ENCODE measurements at regions not wholly inside any gene's neighbourhood (a gene's known extent, or its start where the extent isn't known, plus 50 kb on each side); places are given as distances from the start of the nearest gene placed in this dataset.

GRCh38 chr20:41888434-41888833 lies 270.3 kb upstream of the CHD6 start:
- no peak for DNase-seq (ENCODE audit: low spot score in 2 of 2)
- no peak overlapping the region for H3K27ac Mint-ChIP-seq

GRCh38 chr20:41887500-41887899 lies 269.3 kb upstream of the CHD6 start:
- Mint-ChIP-seq H3K27me3 (peaks cover 3% of the 10 kb centered on the region), H3K27ac (no peak overlapping the region), H3K4me1 (no peaks in the 10 kb centered on the region), H3K9me3 (no peaks in the 10 kb centered on the region), H3K36me3 (no peaks in the 10 kb centered on the region), H3K4me3 (no peak overlapping the region)
- DNase-seq (ENCODE audit: low spot score in 2 of 2) (no peak), ATAC-seq (ENCODE audit: low read depth) (no peak)

More at GRCh38 chr20:41888434-41888833, 270.3 kb upstream of the CHD6 start:
- no peak for ATAC-seq (ENCODE audit: low read depth)
- Mint-ChIP-seq H3K9me3 (no peaks in the 10 kb centered on the region), H3K27me3 (peaks cover 2% of the 10 kb centered on the region), H3K4me3 (no peak overlapping the region), H3K36me3 (no peaks in the 10 kb centered on the region), H3K4me1 (no peaks in the 10 kb centered on the region)

- DNase-seq (ENCODE audit: low spot score in 2 of 2) (no peak), ATAC-seq (ENCODE audit: low read depth) (no peak)
- H3K27ac Mint-ChIP-seq, result no peak overlapping the region
- no peaks in the 10 kb centered on the region for H3K4me1 Mint-ChIP-seq
- H3K27me3 Mint-ChIP-seq, result peaks cover 3% of the 10 kb centered on the region
- no peaks in the 10 kb centered on the region for H3K9me3 Mint-ChIP-seq
- no peak overlapping the region for H3K4me3 Mint-ChIP-seq
- no peaks in the 10 kb centered on the region for H3K36me3 Mint-ChIP-seq
Observed at GRCh38 chr20:41881466-41882046, 263.4 kb upstream of the CHD6 start.

GRCh38 chr20:41879123-41879522 lies 260.9 kb upstream of the CHD6 start:
- H3K27ac Mint-ChIP-seq, result no peak overlapping the region
- H3K4me3 Mint-ChIP-seq, result no peak overlapping the region
- H3K36me3 Mint-ChIP-seq, result no peaks in the 10 kb centered on the region
- no peak for ATAC-seq (ENCODE audit: low read depth)
- DNase-seq (ENCODE audit: low spot score in 2 of 2), result no peak
- H3K27me3 Mint-ChIP-seq, result peaks cover 1% of the 10 kb centered on the region
- peaks cover 1% of the 10 kb centered on the region for H3K9me3 Mint-ChIP-seq
- H3K4me1 Mint-ChIP-seq, result no peaks in the 10 kb centered on the region

- H3K9me3 Mint-ChIP-seq, result peaks cover 1% of the 10 kb centered on the region
- H3K36me3 Mint-ChIP-seq, result no peaks in the 10 kb centered on the region
Observed at GRCh38 chr20:41877911-41878310, 259.7 kb upstream of the CHD6 start.

GRCh38 chr20:41874658-41875057 lies 256.5 kb upstream of the CHD6 start:
- Mint-ChIP-seq H3K27me3 (no peaks in the 10 kb centered on the region), H3K4me1 (no peaks in the 10 kb centered on the region), H3K36me3 (no peaks in the 10 kb centered on the region), H3K9me3 (peaks cover 3% of the 10 kb centered on the region), H3K27ac (no peak overlapping the region), H3K4me3 (no peak overlapping the region)
- no peak for DNase-seq (ENCODE audit: low spot score in 2 of 2)
- ATAC-seq (ENCODE audit: low read depth), result no peak

More at GRCh38 chr20:41877911-41878310, 259.7 kb upstream of the CHD6 start:
- no peaks in the 10 kb centered on the region for H3K4me1 Mint-ChIP-seq
- ATAC-seq (ENCODE audit: low read depth), result no peak
- no peak overlapping the region for H3K4me3 Mint-ChIP-seq
- DNase-seq (ENCODE audit: low spot score in 2 of 2), result no peak
- H3K27me3 Mint-ChIP-seq, result peaks cover under 1% of the 10 kb centered on the region
- H3K27ac Mint-ChIP-seq, result no peak overlapping the region

GRCh38 chr20:41872930-41873329 lies 254.8 kb upstream of the CHD6 start:
- no peaks in the 10 kb centered on the region for H3K4me1 Mint-ChIP-seq
- H3K27me3 Mint-ChIP-seq, result no peaks in the 10 kb centered on the region
- no peak overlapping the region for H3K4me3 Mint-ChIP-seq
- no peaks in the 10 kb centered on the region for H3K36me3 Mint-ChIP-seq
- DNase-seq (ENCODE audit: low spot score in 2 of 2) (no peak), ATAC-seq (ENCODE audit: low read depth) (no peak)
- peaks cover 9% of the 10 kb centered on the region for H3K9me3 Mint-ChIP-seq
- H3K27ac Mint-ChIP-seq, result no peak overlapping the region

- H3K4me1 Mint-ChIP-seq, result no peaks in the 10 kb centered on the region
- no peak for DNase-seq (ENCODE audit: low spot score in 2 of 2)
Observed at GRCh38 chr20:41870869-41871462, 252.8 kb upstream of the CHD6 start.

GRCh38 chr20:41869261-41869660 lies 251.1 kb upstream of the CHD6 start:
- no peak overlapping the region for H3K4me3 Mint-ChIP-seq
- peaks cover 13% of the 10 kb centered on the region for H3K9me3 Mint-ChIP-seq
- no peak overlapping the region for H3K27ac Mint-ChIP-seq
- H3K27me3 Mint-ChIP-seq, result no peaks in the 10 kb centered on the region
- H3K4me1 Mint-ChIP-seq, result no peaks in the 10 kb centered on the region
- ATAC-seq (ENCODE audit: low read depth), result no peak
- no peaks in the 10 kb centered on the region for H3K36me3 Mint-ChIP-seq
- no peak for DNase-seq (ENCODE audit: low spot score in 2 of 2)

More at GRCh38 chr20:41870869-41871462, 252.8 kb upstream of the CHD6 start:
- no peak for ATAC-seq (ENCODE audit: low read depth)
- Mint-ChIP-seq H3K4me3 (no peak overlapping the region), H3K27me3 (no peaks in the 10 kb centered on the region), H3K9me3 (peaks cover 14% of the 10 kb centered on the region), H3K27ac (no peak overlapping the region), H3K36me3 (no peaks in the 10 kb centered on the region)

- ATAC-seq (ENCODE audit: low read depth) (no peak), DNase-seq (ENCODE audit: low spot score in 2 of 2) (no peak)
- H3K4me1 Mint-ChIP-seq, result no peaks in the 10 kb centered on the region
- no peaks in the 10 kb centered on the region for H3K27me3 Mint-ChIP-seq
- peaks cover 12% of the 10 kb centered on the region for H3K9me3 Mint-ChIP-seq
- no peak overlapping the region for H3K27ac Mint-ChIP-seq
- H3K4me3 Mint-ChIP-seq, result no peak overlapping the region
- no peaks in the 10 kb centered on the region for H3K36me3 Mint-ChIP-seq
Observed at GRCh38 chr20:41865938-41866337, 247.8 kb upstream of the CHD6 start.

- no peaks in the 10 kb centered on the region for H3K27me3 Mint-ChIP-seq
- H3K4me1 Mint-ChIP-seq, result no peaks in the 10 kb centered on the region
- H3K9me3 Mint-ChIP-seq, result peaks cover 5% of the 10 kb centered on the region
- no peak overlapping the region for H3K27ac Mint-ChIP-seq
- DNase-seq (ENCODE audit: low spot score in 2 of 2) (no peak), ATAC-seq (ENCODE audit: low read depth) (no peak)
- no peaks in the 10 kb centered on the region for H3K36me3 Mint-ChIP-seq
- H3K4me3 Mint-ChIP-seq, result no peak overlapping the region
Observed at GRCh38 chr20:41862476-41862875, 244.3 kb upstream of the CHD6 start.

- H3K4me3 Mint-ChIP-seq, result no peak overlapping the region
- DNase-seq (ENCODE audit: low spot score in 2 of 2) (no peak), ATAC-seq (ENCODE audit: low read depth) (no peak)
- no peak overlapping the region for H3K27ac Mint-ChIP-seq
- H3K27me3 Mint-ChIP-seq, result no peaks in the 10 kb centered on the region
- no peaks in the 10 kb centered on the region for H3K4me1 Mint-ChIP-seq
- H3K9me3 Mint-ChIP-seq, result peaks cover 3% of the 10 kb centered on the region
- H3K36me3 Mint-ChIP-seq, result no peaks in the 10 kb centered on the region
Observed at GRCh38 chr20:41861772-41862422, 243.7 kb upstream of the CHD6 start.

GRCh38 chr20:41854765-41855164 lies 236.6 kb upstream of the CHD6 start:
- H3K27me3 Mint-ChIP-seq, result peaks cover 4% of the 10 kb centered on the region
- no peak for DNase-seq (ENCODE audit: low spot score in 2 of 2)
- no peak for ATAC-seq (ENCODE audit: low read depth)
- H3K36me3 Mint-ChIP-seq, result no peaks in the 10 kb centered on the region
- no peak overlapping the region for H3K4me3 Mint-ChIP-seq
- no peak overlapping the region for H3K27ac Mint-ChIP-seq
- H3K9me3 Mint-ChIP-seq, result peaks cover 1% of the 10 kb centered on the region
- H3K4me1 Mint-ChIP-seq, result no peaks in the 10 kb centered on the region

- no peaks in the 10 kb centered on the region for H3K9me3 Mint-ChIP-seq
- no peak for DNase-seq (ENCODE audit: low spot score in 2 of 2)
- no peak for ATAC-seq (ENCODE audit: low read depth)
- H3K4me3 Mint-ChIP-seq, result no peak overlapping the region
- peaks cover 4% of the 10 kb centered on the region for H3K27me3 Mint-ChIP-seq
- H3K36me3 Mint-ChIP-seq, result no peaks in the 10 kb centered on the region
- H3K27ac Mint-ChIP-seq, result no peak overlapping the region
- no peaks in the 10 kb centered on the region for H3K4me1 Mint-ChIP-seq
Observed at GRCh38 chr20:41853806-41854205, 235.6 kb upstream of the CHD6 start.

GRCh38 chr20:41848180-41848579 lies 230.0 kb upstream of the CHD6 start:
- peaks cover 1% of the 10 kb centered on the region for H3K27me3 Mint-ChIP-seq
- DNase-seq (ENCODE audit: low spot score in 2 of 2) (no peak), ATAC-seq (ENCODE audit: low read depth) (no peak)
- no peaks in the 10 kb centered on the region for H3K36me3 Mint-ChIP-seq
- no peaks in the 10 kb centered on the region for H3K9me3 Mint-ChIP-seq
- H3K27ac Mint-ChIP-seq, result no peak overlapping the region
- no peak overlapping the region for H3K4me3 Mint-ChIP-seq
- no peaks in the 10 kb centered on the region for H3K4me1 Mint-ChIP-seq
